K562 (cell line): ENCODE measurements at regions not wholly inside any gene's neighbourhood (a gene's known extent, or its start where the extent isn't known, plus 50 kb on each side); places are given as distances from the start of the nearest gene placed in this dataset.

Experiments used
- HMGN3 ChIP-seq: IDR thresholded peaks from 2 replicates; pipeline ENCODE4 v1.6.1; 2011; ENCODE audit warnings: borderline replicate concordance, low read depth, mild to moderate bottlenecking, mixed read lengths, low read length; ENCODE audit not compliant: insufficient read length; ENCODE audit errors: extremely low read depth
- SMARCA5 ChIP-seq: fragments of 450-650 bp; IDR thresholded peaks from 2 replicates; pipeline ENCODE4 v1.6.1; 2016
- SRSF9 ChIP-seq: fragments of 200-400 bp; formaldehyde crosslinking; IDR thresholded peaks from 2 replicates; pipeline ENCODE4 v1.6.1; 2017; ENCODE audit warnings: low read depth, low read length, borderline replicate concordance
- TAF1 ChIP-seq: IDR thresholded peaks from 2 replicates; pipeline ENCODE4 v1.6.1; 2011; ENCODE audit warnings: mild to moderate bottlenecking, low read length, moderate library complexity; ENCODE audit not compliant: insufficient read depth, control insufficient read depth, severe bottlenecking; ENCODE audit errors: extremely low read depth
- TF ChIP-seq, protein P1 (sequence below): fragments of 450-650 bp; formaldehyde crosslinking; IDR thresholded peaks from 2 replicates; pipeline ENCODE4 v1.4.0; 2020; ENCODE audit warnings: mild to moderate bottlenecking, moderate library complexity
- TF ChIP-seq, protein P2 (sequence below): fragments of 450-650 bp; IDR thresholded peaks from 2 replicates; pipeline ENCODE4 v1.6.1; 2018; ENCODE audit not compliant: partially characterized antibody

DNA sequence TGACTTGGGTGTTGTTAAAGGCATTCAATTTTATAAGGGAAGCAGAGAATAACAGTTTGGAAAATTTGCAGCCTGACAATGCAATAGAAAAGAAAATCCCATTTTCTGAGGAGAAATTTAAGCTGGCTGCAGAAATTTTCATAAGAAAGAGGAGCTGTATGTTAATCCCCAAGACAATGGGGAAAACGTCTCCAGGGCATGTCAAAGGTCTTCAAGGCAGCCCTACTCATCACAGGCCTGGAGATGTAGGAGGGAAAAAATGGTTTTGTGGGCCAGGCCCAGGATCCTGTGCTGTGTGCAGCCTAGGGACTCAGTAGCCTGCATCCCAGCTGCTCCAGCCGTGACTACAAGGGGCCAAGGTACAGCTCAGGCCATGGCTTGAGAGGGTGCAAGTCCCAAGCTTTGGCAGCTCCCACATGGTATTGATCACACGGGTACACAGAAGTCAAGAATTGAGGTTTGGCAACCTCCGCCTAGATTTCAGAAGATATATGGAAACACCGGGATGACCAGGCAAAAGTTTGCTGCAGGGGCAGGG, 846.4 kb downstream of the C12orf50 start (continued):
- TF ChIP-seq TAF1: no peak
- TF ChIP-seq, protein P1, sequence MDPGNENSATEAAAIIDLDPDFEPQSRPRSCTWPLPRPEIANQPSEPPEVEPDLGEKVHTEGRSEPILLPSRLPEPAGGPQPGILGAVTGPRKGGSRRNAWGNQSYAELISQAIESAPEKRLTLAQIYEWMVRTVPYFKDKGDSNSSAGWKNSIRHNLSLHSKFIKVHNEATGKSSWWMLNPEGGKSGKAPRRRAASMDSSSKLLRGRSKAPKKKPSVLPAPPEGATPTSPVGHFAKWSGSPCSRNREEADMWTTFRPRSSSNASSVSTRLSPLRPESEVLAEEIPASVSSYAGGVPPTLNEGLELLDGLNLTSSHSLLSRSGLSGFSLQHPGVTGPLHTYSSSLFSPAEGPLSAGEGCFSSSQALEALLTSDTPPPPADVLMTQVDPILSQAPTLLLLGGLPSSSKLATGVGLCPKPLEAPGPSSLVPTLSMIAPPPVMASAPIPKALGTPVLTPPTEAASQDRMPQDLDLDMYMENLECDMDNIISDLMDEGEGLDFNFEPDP (CRISPR knock-in tag): no peak
- no peak for TF ChIP-seq SRSF9
- TF ChIP-seq, protein P2, sequence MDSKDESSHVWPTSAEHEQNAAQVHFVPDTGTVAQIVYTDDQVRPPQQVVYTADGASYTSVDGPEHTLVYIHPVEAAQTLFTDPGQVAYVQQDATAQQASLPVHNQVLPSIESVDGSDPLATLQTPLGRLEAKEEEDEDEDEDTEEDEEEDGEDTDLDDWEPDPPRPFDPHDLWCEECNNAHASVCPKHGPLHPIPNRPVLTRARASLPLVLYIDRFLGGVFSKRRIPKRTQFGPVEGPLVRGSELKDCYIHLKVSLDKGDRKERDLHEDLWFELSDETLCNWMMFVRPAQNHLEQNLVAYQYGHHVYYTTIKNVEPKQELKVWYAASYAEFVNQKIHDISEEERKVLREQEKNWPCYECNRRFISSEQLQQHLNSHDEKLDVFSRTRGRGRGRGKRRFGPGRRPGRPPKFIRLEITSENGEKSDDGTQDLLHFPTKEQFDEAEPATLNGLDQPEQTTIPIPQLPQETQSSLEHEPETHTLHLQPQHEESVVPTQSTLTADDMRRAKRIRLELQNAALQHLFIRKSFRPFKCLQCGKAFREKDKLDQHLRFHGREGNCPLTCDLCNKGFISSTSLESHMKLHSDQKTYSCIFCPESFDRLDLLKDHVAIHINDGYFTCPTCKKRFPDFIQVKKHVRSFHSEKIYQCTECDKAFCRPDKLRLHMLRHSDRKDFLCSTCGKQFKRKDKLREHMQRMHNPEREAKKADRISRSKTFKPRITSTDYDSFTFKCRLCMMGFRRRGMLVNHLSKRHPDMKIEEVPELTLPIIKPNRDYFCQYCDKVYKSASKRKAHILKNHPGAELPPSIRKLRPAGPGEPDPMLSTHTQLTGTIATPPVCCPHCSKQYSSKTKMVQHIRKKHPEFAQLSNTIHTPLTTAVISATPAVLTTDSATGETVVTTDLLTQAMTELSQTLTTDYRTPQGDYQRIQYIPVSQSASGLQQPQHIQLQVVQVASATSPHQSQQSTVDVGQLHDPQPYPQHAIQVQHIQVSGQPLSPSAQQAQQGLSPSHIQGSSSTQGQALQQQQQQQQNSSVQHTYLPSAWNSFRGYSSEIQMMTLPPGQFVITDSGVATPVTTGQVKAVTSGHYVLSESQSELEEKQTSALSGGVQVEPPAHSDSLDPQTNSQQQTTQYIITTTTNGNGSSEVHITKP: no peak
- no peak for TF ChIP-seq SMARCA5
- TF ChIP-seq HMGN3: no peak
